HepG2 (cell line): ENCODE measurements at regions not wholly inside any gene's neighbourhood (a gene's known extent, or its start where the extent isn't known, plus 50 kb on each side); places are given as distances from the start of the nearest gene placed in this dataset.
A peak's percentile ranks its signal among the peaks of the same experiment; 100 is the strongest.

Experiments used
- ATAC-seq: fragments of 200-7000 bp; cut with Tn5 transposase; 3 replicates; pipeline ENCODE4 v1.9.1; 2020; ENCODE audit warnings: mild to moderate bottlenecking, moderate library complexity
- BruUV-seq: library from RNA; stranded (reverse); fragments of 400-500 nt; replicated peaks from 2 replicates; lab custom pipeline; 2021; lab: Mats Ljungman, UMichigan
- CTCF ChIA-PET: fragments of 300-600 bp; formaldehyde crosslinking; extraction: SDS; loops from one replicate; lab custom pipeline; 2021; ENCODE audit warnings: low total read pairs, inconsistent platforms, low intra/inter-chr PET ratio; lab: Yijun Ruan, JAX
- POLR2A ChIA-PET: fragments of 350-600 bp; sonication (Branson Sonifier 250); formaldehyde crosslinking; loops from one replicate; lab custom pipeline; 2020; ENCODE audit warnings: antibody characterized with exemption, inconsistent platforms; lab: Yijun Ruan, JAX
- DNase-seq: peaks from one replicate; pipeline ENCODE4 v3.0.0-alpha.2; 2015; ENCODE audit warnings: low spot score
- FAIRE-seq: peaks from 3 replicates; lab custom pipeline; 2011; peaks lifted over from hg19 to GRCh38; lab: Jason Lieb, UNC
- H2AFZ ChIP-seq: one replicate; pipeline ENCODE4 v1.6.1; 2011; ENCODE audit warnings: low read length, inconsistent platforms
- H3K27ac ChIP-seq: fragments of 300-600 bp; 3 replicates; pipeline ENCODE4 v1.8.0; 2011; ENCODE audit warnings: mixed run types, mild to moderate bottlenecking, mixed read lengths, low read length, inconsistent platforms; ENCODE audit not compliant: insufficient read depth; ENCODE audit errors: extremely low read length
- H3K27me3 ChIP-seq, 2 experiments: fragments of 200-600 bp in 1 of 2; 2 replicates in 1 of 2; 3 replicates in 1 of 2; pipeline versions ENCODE4 v1.6.0 to v1.8.0; 2011; ENCODE audit warnings: low read length in 2 of 2, mild to moderate bottlenecking in 2 of 2, moderate library complexity in 2 of 2, inconsistent platforms in 1 of 2; ENCODE audit not compliant: insufficient read depth in 2 of 2, control insufficient read depth in 1 of 2
- H3K36me3 ChIP-seq, 2 experiments: fragments of 200-600 bp in 1 of 2; replicated peaks in 1 of 2; 2 replicates in 1 of 2; 3 replicates in 1 of 2; pipeline versions ENCODE4 v1.5.1 to v1.8.0; 2011; ENCODE audit warnings: low read length in 2 of 2, inconsistent platforms in 1 of 2; ENCODE audit not compliant: insufficient read depth in 2 of 2, control insufficient read depth in 1 of 2
- H3K4me1 ChIP-seq: 2 replicates; pipeline ENCODE4 v1.5.1; 2012; ENCODE audit warnings: low read length, inconsistent platforms; ENCODE audit not compliant: insufficient read depth
- H3K4me2 ChIP-seq: 2 replicates; pipeline ENCODE4 v1.6.0; 2011; ENCODE audit warnings: low read depth, low read length, inconsistent platforms
- H3K4me3 ChIP-seq, 3 experiments: fragments of 200-600 bp in 1 of 3; sonication (generic), shearing (Covaris generic) in 1 of 3; replicated peaks in 1 of 3; 2 replicates each; pipeline ENCODE4 v1.5.1; 2011 to 2016; ENCODE audit warnings: low read length in 3 of 3, inconsistent platforms in 2 of 3, low read depth in 2 of 3, mild to moderate bottlenecking in 2 of 3, control low read depth in 1 of 3, mixed read lengths in 1 of 3; ENCODE audit not compliant: insufficient read depth in 1 of 3
- H3K79me2 ChIP-seq: one replicate; pipeline ENCODE4 v1.6.1; 2011; ENCODE audit warnings: low read length, inconsistent platforms; ENCODE audit not compliant: insufficient read depth
- H3K9ac ChIP-seq: 2 replicates; pipeline ENCODE4 v1.6.0; 2011; ENCODE audit warnings: mild to moderate bottlenecking, low read depth, low read length, inconsistent platforms; ENCODE audit not compliant: insufficient read depth
- H3K9me3 ChIP-seq: 2 replicates; pipeline ENCODE4 v1.5.1; 2012; ENCODE audit warnings: mild to moderate bottlenecking, low read length
- H4K20me1 ChIP-seq: 2 replicates; pipeline ENCODE4 v1.6.0; 2011; ENCODE audit warnings: inconsistent platforms, mild to moderate bottlenecking, low read length, moderate library complexity; ENCODE audit not compliant: insufficient read depth
- CEBPG ChIP-seq: IDR thresholded peaks from 2 replicates; pipeline ENCODE4 v1.6.1; 2016
- CREB1 ChIP-seq, 2 experiments: fragments of 450-650 bp in 1 of 2; IDR thresholded peaks; 2 replicates each; pipeline ENCODE4 v1.6.1; 2016 to 2017; ENCODE audit warnings: control low read depth in 1 of 2, mild to moderate bottlenecking in 1 of 2, missing compliant biosample characterization in 1 of 2, missing genetic modification characterization in 1 of 2
- ELF1 ChIP-seq: sonication (generic); formaldehyde crosslinking; IDR thresholded peaks from 2 replicates; pipeline ENCODE4 v1.4.0; 2020; ENCODE audit warnings: missing genetic modification reagents
- ELF3 ChIP-seq: IDR thresholded peaks from 2 replicates; pipeline ENCODE4 v1.6.1; 2016; ENCODE audit warnings: missing genetic modification reagents, missing compliant biosample characterization
- HMGXB3 ChIP-seq: sonication (generic); formaldehyde crosslinking; IDR thresholded peaks from 2 replicates; pipeline ENCODE4 v1.4.0; 2020; ENCODE audit warnings: missing genetic modification reagents, borderline replicate concordance
- HNF4A ChIP-seq: sonication (generic); formaldehyde crosslinking; IDR thresholded peaks from 2 replicates; pipeline ENCODE4 v1.4.0; 2020; ENCODE audit warnings: missing genetic modification reagents
- MBNL3 ChIP-seq: fragments of 250-450 bp; sonication (Bioruptor Pico); conservative IDR thresholded peaks from 2 replicates; pipeline ENCODE4 v1.8.0; 2022; ENCODE audit warnings: mild to moderate bottlenecking, inconsistent platforms
- MXD1 ChIP-seq: sonication (generic); formaldehyde crosslinking; IDR thresholded peaks from 2 replicates; pipeline ENCODE4 v1.4.0; 2020; ENCODE audit warnings: mild to moderate bottlenecking, missing genetic modification reagents
- NR2C2 ChIP-seq: sonication (generic); formaldehyde crosslinking; IDR thresholded peaks from 2 replicates; pipeline ENCODE4 v1.4.0; 2020; ENCODE audit warnings: missing genetic modification reagents, mild to moderate bottlenecking, moderate library complexity, borderline replicate concordance
- NR2F1 ChIP-seq, 2 experiments: fragments of 450-650 bp in 1 of 2; formaldehyde crosslinking in 1 of 2; IDR thresholded peaks; 2 replicates each; pipeline versions ENCODE4 v1.5.0 to v1.6.1; 2016 to 2020; ENCODE audit warnings: mild to moderate bottlenecking in 1 of 2, missing compliant biosample characterization in 1 of 2, missing genetic modification reagents in 1 of 2, moderate library complexity in 1 of 2
- RARA ChIP-seq: IDR thresholded peaks from 2 replicates; pipeline ENCODE4 v1.6.1; 2016; ENCODE audit warnings: missing genetic modification reagents, missing compliant biosample characterization
- RXRB ChIP-seq: IDR thresholded peaks from 2 replicates; pipeline ENCODE4 v1.6.1; 2016; ENCODE audit warnings: borderline replicate concordance, missing genetic modification reagents, missing compliant biosample characterization
- SAP130 ChIP-seq: IDR thresholded peaks from 2 replicates; pipeline ENCODE4 v1.6.1; 2016; ENCODE audit warnings: low read depth
- THAP7 ChIP-seq: sonication (generic); formaldehyde crosslinking; IDR thresholded peaks from 2 replicates; pipeline ENCODE4 v1.8.1; 2023; ENCODE audit warnings: mild to moderate bottlenecking, missing genetic modification reagents
- ZKSCAN1 ChIP-seq: fragments of 150-350 bp; IDR thresholded peaks from 2 replicates; pipeline ENCODE4 v1.6.1; 2014; ENCODE audit warnings: low read length
- ZNF101 ChIP-seq: sonication (generic); formaldehyde crosslinking; IDR thresholded peaks from 2 replicates; pipeline ENCODE4 v1.4.0; 2020; ENCODE audit warnings: mild to moderate bottlenecking, low read depth, missing genetic modification reagents, borderline replicate concordance
- ZNF644 ChIP-seq: IDR thresholded peaks from 2 replicates; pipeline ENCODE4 v1.6.1; 2016; ENCODE audit warnings: low read depth
- ZNF761 ChIP-seq: sonication (generic); formaldehyde crosslinking; conservative IDR thresholded peaks from 2 replicates; pipeline ENCODE4 v1.4.0; 2020; ENCODE audit warnings: mild to moderate bottlenecking, missing genetic modification reagents
- WGBS: methylation state at CpG from one replicate; pipeline ENCODE4 v1.1.6; 2017; ENCODE audit warnings: low lambda C conversion rate; 5-methylcytosine and 5-hydroxymethylcytosine counted together
- in situ Hi-C: cut with HindIII; loops from 2 replicates; pipeline ENCODE4 v1.10.0; 2017; ENCODE audit warnings: low pct_unique_long_range_greater_than_20kb; ENCODE audit not compliant: extremely low pct_ligation_motif_present
- intact Hi-C: fragments of 100-400 bp; cut with micrococcal nuclease; formaldehyde crosslinking; loops from one replicate; pipeline ENCODE4 v1.10.0; 2022; ENCODE audit not compliant: unreplicated experiment

- WGBS: 12% methylated on average over 7 of the region's 7 CpGs
- CTCF ChIA-PET: no interaction called here
- no peak for ATAC-seq
Measured at GRCh38 chr10:29104661-29105399, 184.0 kb upstream of the LYZL1 start.

More at GRCh38 chr10:29104661-29105399, 184.0 kb upstream of the LYZL1 start:
- peak overlapping the region; percentile 29 for H3K4me2 ChIP-seq
- DNase-seq (peak; percentile 38), FAIRE-seq (no peak)
- no peak overlapping the region for H3K4me3 ChIP-seq
- no peak overlapping the region for H2AFZ ChIP-seq
- intact Hi-C loops (no loop called here), in situ Hi-C loops (no loop called here)
- no peaks in the 10 kb centered on the region for H3K79me2 ChIP-seq
- no TSS peak for BruUV-seq
- H3K27ac ChIP-seq: no peak overlapping the region
- no peak overlapping the region for H3K9ac ChIP-seq
- peaks cover 37% of the 10 kb centered on the region for H3K4me1 ChIP-seq
- no peak for TF ChIP-seq THAP7 (CRISPR knock-in tag)
- no peak for TF ChIP-seq CEBPG
- 0 out of 2 replicates have a peak, but pooled peaks have one; percentile 21 for TF ChIP-seq ZNF644 (CRISPR knock-in tag)
- TF ChIP-seq RARA (CRISPR knock-in tag): peak; percentile 93
- no peak for TF ChIP-seq ZNF761 (CRISPR knock-in tag)
- TF ChIP-seq HNF4A (CRISPR knock-in tag): peak; percentile 19; the same call in 1 of the 2 replicates
- 0 out of 4 replicates have a peak, but pooled peaks of 1 of the 2 experiments have one; percentile 15 for TF ChIP-seq NR2F1 (CRISPR knock-in tag; IDR thresholded peaks at IDR 0.05)
- TF ChIP-seq SAP130 (CRISPR knock-in tag): peak; percentile 21; the same call in 1 of the 2 replicates
- TF ChIP-seq CREB1 (IDR thresholded peaks at IDR 0.05): 0 out of 2 replicates have a peak, but pooled peaks have one; percentile 15
- TF ChIP-seq CREB1 (CRISPR knock-in tag; IDR thresholded peaks at IDR 0.05): no peak
- TF ChIP-seq ELF3 (CRISPR knock-in tag): peak; percentile 68; the same call in 1 of the 2 replicates
- TF ChIP-seq ZNF101 (CRISPR knock-in tag): no peak
- TF ChIP-seq RXRB (CRISPR knock-in tag): peak; percentile 58
- no peak for TF ChIP-seq MXD1 (CRISPR knock-in tag)
- no peak for TF ChIP-seq MBNL3 (CRISPR knock-in tag)
- no peak for TF ChIP-seq ZKSCAN1
- TF ChIP-seq ELF1: peak; percentile 15; the same call in 1 of the 2 replicates
- TF ChIP-seq HMGXB3 (CRISPR knock-in tag): no peak
- peak; percentile 30; the same call in 1 of the 2 replicates for TF ChIP-seq NR2C2 (CRISPR knock-in tag)
- POLR2A ChIA-PET: no interaction called here
- H3K9me3 ChIP-seq: no peaks in the 10 kb centered on the region
- no peaks in the 10 kb centered on the region for H3K27me3 ChIP-seq
- no peaks in the 10 kb centered on the region for H3K36me3 ChIP-seq
- no peaks in the 10 kb centered on the region for H4K20me1 ChIP-seq
